Kasumi-1 (cell line): ENCODE measurements at regions not wholly inside any gene's neighbourhood (a gene's known extent, or its start where the extent isn't known, plus 50 kb on each side); places are given as distances from the start of the nearest gene placed in this dataset.

Experiments
- DNase-seq, 2 experiments: peaks; one replicate each; lab custom pipeline; 2025; lab: John Stamatoyannopoulos, UW

DNA sequence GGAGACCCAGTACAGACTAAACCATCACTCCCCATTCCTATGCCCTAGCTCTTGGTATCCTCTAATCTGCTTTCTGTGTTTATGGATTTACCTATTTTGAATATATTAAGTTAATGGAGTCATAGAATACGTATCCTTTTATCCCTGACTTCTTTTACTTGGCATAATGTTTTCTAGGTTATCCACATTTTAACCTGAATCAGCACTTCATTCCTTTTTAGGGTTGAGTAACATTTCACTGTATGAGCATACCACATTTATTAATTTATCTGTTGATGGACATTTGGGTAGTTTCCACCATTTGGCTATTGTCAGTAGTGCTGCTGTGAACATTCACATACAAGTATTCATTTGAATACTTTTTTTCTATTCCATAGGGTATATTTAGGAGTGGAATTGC, 157.3 kb upstream of the CTNNA2 start:
- no peak for DNase-seq

DNA sequence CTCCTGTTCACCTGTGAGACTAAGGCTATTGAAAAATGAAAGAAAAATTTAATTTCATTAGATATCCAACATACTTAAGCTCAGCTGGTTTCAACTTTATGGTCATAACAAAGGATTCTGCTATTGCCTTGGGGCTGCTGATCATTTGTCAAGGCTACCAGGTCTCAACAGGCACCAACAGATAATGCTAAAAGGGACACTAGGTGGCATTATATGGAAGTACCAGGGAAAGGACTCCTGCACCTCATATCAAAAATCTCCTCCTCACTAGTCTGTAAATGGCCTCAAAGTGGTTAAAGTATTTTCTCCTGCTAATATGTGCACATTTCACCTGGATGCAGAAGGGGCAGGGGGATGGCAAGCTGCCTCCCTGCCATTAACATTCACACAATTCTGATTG, 167.9 kb upstream of the REG3A start:
- peak; percentile 7 to 14 for DNase-seq

GRCh38 chr2:79320871-79321270, 161.3 kb upstream of the REG3A start:
- no peak for DNase-seq

- no peak for DNase-seq
These were observed 135.4 kb upstream of the REG3A start for GRCh38 chr2:79294994-79295393.

GRCh38 chr2:79292958-79293315, 133.4 kb upstream of the REG3A start:
- no peak for DNase-seq

- no peak for DNase-seq
These were observed 132.8 kb upstream of the REG3A start for GRCh38 chr2:79292239-79292957.

GRCh38 chr2:79275863-79276262, 116.3 kb upstream of the REG3A start:
- DNase-seq: no peak

GRCh38 chr2:79275197-79275596, 115.6 kb upstream of the REG3A start:
- DNase-seq: no peak

GRCh38 chr2:79272616-79273015, 113.1 kb upstream of the REG3A start:
- no peak for DNase-seq

- DNase-seq: no peak
These were observed 111.9 kb upstream of the REG3A start for GRCh38 chr2:79271456-79271855.

DNA sequence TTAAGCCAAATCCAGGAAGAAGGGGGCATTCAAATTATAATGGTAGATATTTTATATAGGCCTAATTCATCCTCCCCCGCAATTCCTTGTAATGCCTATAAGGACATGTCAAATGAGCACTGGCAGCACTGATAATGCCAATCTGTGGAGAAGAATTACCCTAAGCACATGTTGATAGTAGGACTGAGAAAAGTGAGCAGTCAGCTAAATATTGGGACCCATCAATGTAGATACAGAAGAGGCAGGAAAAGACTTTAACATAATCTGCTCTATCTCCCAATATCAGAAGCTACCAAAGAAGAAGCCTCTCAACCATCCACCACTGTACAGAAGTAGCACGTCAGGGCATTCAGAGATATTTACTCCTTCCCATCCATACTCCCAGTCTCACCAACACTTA, 101.3 kb upstream of the REG3A start:
- no peak for DNase-seq

DNA sequence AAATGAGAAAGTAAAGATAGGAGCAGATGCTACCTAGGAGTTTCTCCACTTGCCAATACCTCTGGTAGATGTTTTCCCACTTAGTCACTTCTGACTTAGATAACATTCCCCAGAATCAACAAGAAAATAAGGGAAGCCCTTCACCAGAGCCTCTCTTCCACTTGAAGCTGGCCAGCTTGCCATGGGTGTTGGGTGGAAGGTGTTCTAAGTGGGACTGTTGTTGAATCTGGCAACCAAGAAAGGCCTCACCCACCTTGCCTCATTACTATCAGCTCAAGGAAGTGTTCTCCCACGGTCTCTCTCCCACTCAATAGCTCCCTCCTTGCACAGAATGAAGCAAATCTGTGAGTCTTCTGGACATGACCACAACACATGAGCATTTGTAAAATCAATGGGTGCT, 100.4 kb upstream of the REG3A start:
- no peak for DNase-seq

DNA sequence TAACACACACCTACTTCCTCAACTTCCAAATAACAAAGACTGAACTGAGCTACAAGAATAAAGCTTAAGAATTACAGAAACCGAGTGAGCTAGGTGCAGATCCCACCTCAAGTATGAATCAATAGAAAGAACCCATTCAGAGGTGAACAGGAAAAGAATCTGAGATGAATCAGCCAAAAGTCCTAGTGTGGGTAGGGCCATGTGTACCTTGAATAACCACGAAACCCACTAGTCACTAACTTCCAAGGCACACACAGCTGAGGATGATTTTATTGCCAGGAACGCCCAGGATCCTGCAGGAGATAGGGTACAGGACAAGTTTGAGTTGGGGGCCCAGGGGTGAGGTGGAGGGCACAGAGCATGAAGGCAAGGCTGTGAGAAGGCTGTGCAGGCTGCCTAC, 99.7 kb upstream of the REG3A start:
- no peak for DNase-seq

DNA sequence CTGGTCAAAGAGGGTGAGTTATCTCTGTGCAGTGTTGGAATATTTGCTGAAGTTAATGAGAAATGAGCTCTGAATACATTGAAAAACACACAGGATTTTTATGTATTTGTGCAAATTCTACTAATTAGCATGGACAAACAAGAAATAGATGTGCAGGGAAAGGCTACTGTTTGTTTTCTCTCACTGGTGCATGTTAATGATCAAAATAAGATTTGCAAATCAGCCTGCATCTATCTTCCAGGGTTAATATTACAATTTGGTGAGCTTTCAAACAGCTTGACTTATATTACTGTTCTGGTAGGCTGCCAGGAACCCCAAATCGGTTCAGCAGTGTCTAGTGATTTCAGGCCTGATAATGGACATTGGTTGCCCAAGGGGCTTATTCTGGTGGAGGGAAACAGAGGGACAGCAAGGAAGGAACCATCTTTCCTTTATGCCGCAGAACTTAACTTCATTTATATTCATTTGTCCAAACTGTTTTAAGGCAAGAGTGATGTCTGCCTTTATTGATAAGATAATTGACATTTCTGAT, 93.8 kb upstream of the REG3A start:
- DNase-seq: no peak

- no peak for DNase-seq
These were observed 91.1 kb upstream of the REG3A start for GRCh38 chr2:79250656-79251055.

GRCh38 chr2:79248776-79249175, 89.2 kb upstream of the REG3A start:
- no peak for DNase-seq

DNA sequence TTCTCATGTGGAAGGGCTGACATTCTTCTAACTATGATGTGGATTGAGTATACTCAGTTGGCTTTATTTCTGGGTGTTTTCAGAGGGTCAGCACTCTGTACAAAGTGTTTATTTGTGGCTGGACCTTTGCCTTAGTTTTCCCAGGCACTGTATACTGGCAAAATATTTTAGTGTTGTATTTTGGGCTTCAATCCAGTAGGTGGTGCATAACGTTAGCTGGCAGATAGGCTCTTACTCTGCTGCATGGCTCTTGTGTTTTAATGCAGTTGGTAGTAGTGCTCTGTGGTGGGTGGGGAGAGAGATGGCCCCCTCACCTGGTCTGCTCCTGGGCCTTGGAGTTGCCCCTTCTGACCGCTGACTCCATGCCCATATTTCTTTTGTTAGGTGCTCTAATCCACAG, 75.6 kb upstream of the REG3A start:
- DNase-seq: peak; percentile 29 to 33

DNA sequence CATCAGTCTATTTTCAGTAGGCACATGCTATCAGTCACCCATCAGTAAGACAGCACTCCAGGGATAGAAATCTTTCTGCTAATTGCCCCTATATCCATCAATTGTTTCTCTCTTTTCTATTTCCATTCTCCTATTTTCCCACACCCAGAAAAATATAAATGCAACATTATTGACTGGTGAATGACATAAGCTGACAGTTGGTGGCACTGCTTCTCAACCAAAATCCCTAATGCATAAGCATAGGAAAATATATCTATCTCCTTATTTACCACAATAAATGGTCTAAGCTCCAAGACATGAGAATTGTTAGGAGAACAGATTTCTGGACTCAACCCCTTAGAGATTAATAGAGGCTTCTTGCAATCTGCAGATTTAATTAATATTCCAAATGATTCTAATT, 64.0 kb upstream of the REG3A start:
- peak in 1 of 2 experiments; percentile 7 for DNase-seq

- DNase-seq: peak; percentile 60 to 69
These were observed 59.9 kb upstream of the REG3A start for GRCh38 chr2:79219383-79219988.

- DNase-seq: no peak
These were observed 50.8 kb upstream of the REG3A start for GRCh38 chr2:79210274-79210917.
